A673 (cell line): ENCODE measurements at regions not wholly inside any gene's neighbourhood (a gene's known extent, or its start where the extent isn't known, plus 50 kb on each side); places are given as distances from the start of the nearest gene placed in this dataset.

ENCODE experiments used
- BruUV-seq: library from RNA; stranded (reverse); fragments of 400-500 nt; replicated peaks from 2 replicates; lab custom pipeline; 2021; lab: Mats Ljungman, UMichigan
- CTCF ChIA-PET: fragments of 300-600 bp; sonication (Branson Sonifier 250); formaldehyde crosslinking; loops from one replicate; lab custom pipeline; 2022; ENCODE audit warnings: antibody characterized with exemption; lab: Charles Lee
- POLR2A ChIA-PET: fragments of 300-600 bp; sonication (Branson Sonifier 250); formaldehyde crosslinking; loops from one replicate; lab custom pipeline; 2022; ENCODE audit warnings: antibody characterized with exemption; ENCODE audit not compliant: low non-redundant PET; lab: Charles Lee
- DNase-seq: peaks from one replicate; pipeline ENCODE4 v3.0.0-alpha.2; 2015; ENCODE audit warnings: low spot score
- H3K27ac ChIP-seq: fragments of 200-600 bp; sonication (generic); 2 replicates; pipeline ENCODE4 v1.5.1; 2016; ENCODE audit warnings: mixed run types, low read depth, mild to moderate bottlenecking, mixed read lengths, antibody characterized with exemption, low read length; ENCODE audit not compliant: poor library complexity, severe bottlenecking
- H3K27me3 ChIP-seq: fragments of 200-600 bp; sonication (generic); replicated peaks from 2 replicates; pipeline ENCODE4 v1.6.1; 2017; ENCODE audit warnings: mixed run types, low read depth, mild to moderate bottlenecking, mixed read lengths, antibody characterized with exemption, low read length; ENCODE audit not compliant: insufficient read depth, poor library complexity
- H3K36me3 ChIP-seq: fragments of 200-600 bp; sonication (generic); 2 replicates; pipeline ENCODE4 v1.6.1; 2016; ENCODE audit warnings: mixed run types, mild to moderate bottlenecking, mixed read lengths, antibody characterized with exemption, low read length; ENCODE audit not compliant: insufficient read depth, poor library complexity, severe bottlenecking
- H3K4me1 ChIP-seq: fragments of 200-600 bp; sonication (generic); 2 replicates; pipeline ENCODE4 v1.6.1; 2017; ENCODE audit warnings: mixed run types, mild to moderate bottlenecking, mixed read lengths, antibody characterized with exemption, low read length; ENCODE audit not compliant: insufficient read depth, poor library complexity, severe bottlenecking
- H3K4me3 ChIP-seq: fragments of 200-600 bp; sonication (generic); 2 replicates; pipeline ENCODE4 v1.5.1; 2016; ENCODE audit warnings: low read depth, mixed run types, mild to moderate bottlenecking, mixed read lengths, low read length; ENCODE audit not compliant: poor library complexity, severe bottlenecking
- H3K9me3 ChIP-seq: fragments of 200-600 bp; sonication (generic); 2 replicates; pipeline ENCODE4 v1.6.1; 2016; ENCODE audit warnings: mixed run types, low read depth, mild to moderate bottlenecking, mixed read lengths, antibody characterized with exemption, low read length; ENCODE audit not compliant: poor library complexity, severe bottlenecking
- CTCF ChIP-seq: fragments of 300-800, 200-600 bp; sonication (generic); conservative IDR thresholded peaks from 2 replicates; pipeline ENCODE4 v1.5.1; 2017; ENCODE audit warnings: low read depth, mild to moderate bottlenecking, antibody characterized with exemption, low read length, moderate library complexity, mixed read lengths
- EZH2 ChIP-seq: fragments of 200-600 bp; sonication (generic); IDR thresholded peaks from 2 replicates; pipeline ENCODE4 v1.6.1; 2017; ENCODE audit warnings: borderline replicate concordance, low read depth, mild to moderate bottlenecking, mixed read lengths, antibody characterized with exemption, low read length; ENCODE audit not compliant: poor library complexity, severe bottlenecking
- intact Hi-C: fragments of 100-400 bp; cut with micrococcal nuclease; formaldehyde crosslinking; loops from one replicate; pipeline ENCODE4 v1.10.0; 2022; ENCODE audit not compliant: unreplicated experiment

- intact Hi-C loops: no loop called here
- no peaks in the 10 kb centered on the region for H3K36me3 ChIP-seq
- no peak overlapping the region for H3K4me3 ChIP-seq
- no TSS peak for BruUV-seq
- peaks cover 6% of the 10 kb centered on the region for H3K27me3 ChIP-seq
- ChIA-PET CTCF (no interaction called here), POLR2A (no interaction called here)
- no peak overlapping the region for H3K27ac ChIP-seq
- H3K4me1 ChIP-seq: no peaks in the 10 kb centered on the region
- TF ChIP-seq EZH2: no peak
- H3K9me3 ChIP-seq: no peaks in the 10 kb centered on the region
- no peak for DNase-seq
These were observed 206.5 kb downstream of the ABCC12 start for GRCh38 chr16:47949276-47949675.

GRCh38 chr16:47947723-47948122, 208.1 kb downstream of the ABCC12 start:
- ChIA-PET POLR2A (no interaction called here), CTCF (interaction anchor here (0.6 kb wide), 1 partner anchor 234 kb away, joined by 3 read pairs; no protein-coding TSS in a partner anchor)
- no TSS peak for BruUV-seq
- TF ChIP-seq CTCF: no peak
- TF ChIP-seq EZH2: no peak
- H3K4me3 ChIP-seq: no peak overlapping the region
- no peaks in the 10 kb centered on the region for H3K4me1 ChIP-seq
- no peaks in the 10 kb centered on the region for H3K36me3 ChIP-seq
- intact Hi-C loops: no loop called here
- DNase-seq: no peak
- no peak overlapping the region for H3K27ac ChIP-seq
- no peaks in the 10 kb centered on the region for H3K9me3 ChIP-seq
- H3K27me3 ChIP-seq: peaks cover 9% of the 10 kb centered on the region

- Histone ChIP-seq H3K9me3 (no peaks in the 10 kb centered on the region), H3K4me1 (no peaks in the 10 kb centered on the region), H3K36me3 (no peaks in the 10 kb centered on the region), H3K27me3 (peaks cover 9% of the 10 kb centered on the region), H3K4me3 (no peak overlapping the region), H3K27ac (no peak overlapping the region)
- no TSS peak for BruUV-seq
- TF ChIP-seq CTCF (no peak), EZH2 (no peak)
- no peak for DNase-seq
- POLR2A ChIA-PET: no interaction called here
- intact Hi-C loops: no loop called here
- CTCF ChIA-PET: no interaction called here
These were observed 209.7 kb downstream of the ABCC12 start for GRCh38 chr16:47946092-47946491.

- no peak overlapping the region for H3K4me3 ChIP-seq
- ChIA-PET CTCF (no interaction called here), POLR2A (no interaction called here)
- H3K9me3 ChIP-seq: no peaks in the 10 kb centered on the region
- intact Hi-C loops: no loop called here
- no peaks in the 10 kb centered on the region for H3K36me3 ChIP-seq
- BruUV-seq: no TSS peak
- TF ChIP-seq EZH2: no peak
- no peak for TF ChIP-seq CTCF
- H3K27me3 ChIP-seq: peaks cover 9% of the 10 kb centered on the region
- no peaks in the 10 kb centered on the region for H3K4me1 ChIP-seq
- DNase-seq: no peak
- H3K27ac ChIP-seq: no peak overlapping the region
These were observed 211.2 kb downstream of the ABCC12 start for GRCh38 chr16:47944589-47944988.
